Limb (tissue), 2 donors: ENCODE measurements at regions not wholly inside any gene's neighbourhood (a gene's known extent, or its start where the extent isn't known, plus 50 kb on each side); places are given as distances from the start of the nearest gene placed in this dataset.

Source experiments
- DNase-seq, 2 donors: peaks; one replicate each; pipeline ENCODE4 v3.0.0-alpha.2; 2016; ENCODE audit errors: extremely low spot score in 2 of 2

DNA sequence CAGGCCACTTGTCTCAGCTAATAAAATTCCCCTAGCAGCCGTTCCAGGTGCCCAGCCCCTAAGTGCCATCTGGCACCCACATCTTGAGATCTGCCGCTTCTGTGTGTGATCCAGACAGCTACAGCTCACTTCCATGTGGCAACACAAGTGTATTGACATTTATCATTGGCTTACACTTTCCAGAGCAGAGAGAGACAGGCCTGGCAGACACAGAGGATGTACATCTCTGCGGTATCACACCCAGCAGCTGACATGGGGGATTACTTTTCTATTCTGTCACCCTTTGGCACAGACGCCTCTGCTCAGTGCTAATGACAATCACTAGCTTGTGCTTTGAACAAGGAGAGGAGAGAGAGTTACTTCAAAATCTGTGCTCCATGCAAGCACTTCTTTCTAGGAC, 195.9 kb downstream of the KDR start:
- no peak for DNase-seq

DNA sequence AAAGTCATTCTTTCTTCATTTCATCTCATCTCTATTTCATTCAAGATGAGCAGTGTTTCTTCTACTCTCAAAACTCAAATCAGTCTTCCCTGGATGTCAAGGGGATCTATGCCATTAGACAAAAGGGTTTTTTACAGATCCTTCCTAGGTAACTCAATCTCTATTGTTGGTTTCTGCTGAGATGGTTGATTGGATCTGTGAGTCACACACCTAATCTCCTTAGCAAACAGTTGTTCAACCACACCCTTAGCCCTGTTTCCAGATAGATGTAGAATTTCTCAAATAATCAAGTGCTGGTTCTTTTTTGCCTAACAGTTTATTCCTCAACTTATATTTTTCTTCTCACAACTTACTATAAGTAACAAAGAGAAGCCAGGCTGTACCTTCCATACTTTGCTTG, 200.5 kb downstream of the KDR start:
- DNase-seq: no peak

- DNase-seq: no peak
Measured at GRCh38 chr4:54915276-54915675, 210.1 kb downstream of the KDR start.

- DNase-seq: no peak
Measured at GRCh38 chr4:54914781-54915180, 210.6 kb downstream of the KDR start.

DNA sequence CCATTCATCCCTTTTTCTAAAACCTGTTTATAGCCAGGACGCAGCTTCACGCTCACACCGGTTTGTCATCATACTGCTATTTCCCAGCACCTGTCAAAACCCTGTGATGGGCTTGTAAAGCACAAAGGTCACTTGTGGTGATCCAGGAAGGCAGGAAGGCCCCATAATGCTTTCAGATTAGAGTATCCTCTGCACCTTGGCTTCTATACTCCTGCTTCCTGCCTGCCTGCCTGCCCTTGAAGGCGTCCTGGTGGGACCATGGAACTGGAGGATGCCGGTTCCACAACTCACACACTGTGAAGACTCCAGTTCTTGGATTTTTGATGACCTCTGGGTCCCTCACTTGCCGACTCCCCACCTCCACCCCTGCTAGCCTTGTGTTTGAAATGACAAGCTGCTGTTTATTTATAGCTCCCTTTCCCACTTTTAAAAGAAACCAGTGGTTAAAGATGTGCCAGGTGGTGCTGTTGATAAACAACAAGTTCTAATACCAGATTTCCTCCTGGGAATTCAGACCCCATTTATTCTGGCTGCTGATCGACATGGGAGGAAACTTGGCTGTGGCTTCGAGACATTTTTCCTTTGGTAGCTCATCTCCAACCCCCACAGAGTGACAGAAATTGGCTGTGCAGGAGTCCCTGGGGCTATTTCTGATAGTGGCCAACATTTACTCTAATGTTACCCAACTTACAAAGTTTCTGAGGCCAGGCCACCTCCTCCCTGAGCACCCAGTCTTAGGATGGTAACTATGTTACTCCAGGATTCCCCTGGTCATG, 211.5 kb downstream of the KDR start:
- DNase-seq: no peak

DNA sequence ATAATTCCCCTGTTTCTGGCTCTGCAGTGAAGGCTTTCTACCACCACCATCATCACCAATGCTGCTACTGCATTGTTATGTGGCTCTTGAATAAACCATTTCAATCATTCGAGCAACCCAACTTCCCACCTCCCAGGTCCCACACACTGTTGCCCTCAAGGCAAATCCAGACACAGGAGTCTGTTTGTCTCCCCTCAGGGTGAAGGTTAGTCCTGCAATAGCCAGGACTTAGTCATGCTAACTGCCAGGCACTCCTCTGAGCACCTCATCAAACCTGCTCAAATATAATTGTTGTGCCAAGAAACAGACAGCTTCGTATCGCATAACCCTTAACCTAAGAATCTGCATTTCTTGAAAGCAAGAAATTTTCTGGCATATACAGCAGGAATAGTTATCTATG, 213.2 kb downstream of the KDR start:
- no peak for DNase-seq

GRCh38 chr4:54909961-54910360, 215.4 kb downstream of the KDR start:
- no peak for DNase-seq

- no peak for DNase-seq
Measured at GRCh38 chr4:54908763-54909162, 216.6 kb downstream of the KDR start.

GRCh38 chr4:54904953-54905352, 220.4 kb downstream of the KDR start:
- DNase-seq: no peak

DNA sequence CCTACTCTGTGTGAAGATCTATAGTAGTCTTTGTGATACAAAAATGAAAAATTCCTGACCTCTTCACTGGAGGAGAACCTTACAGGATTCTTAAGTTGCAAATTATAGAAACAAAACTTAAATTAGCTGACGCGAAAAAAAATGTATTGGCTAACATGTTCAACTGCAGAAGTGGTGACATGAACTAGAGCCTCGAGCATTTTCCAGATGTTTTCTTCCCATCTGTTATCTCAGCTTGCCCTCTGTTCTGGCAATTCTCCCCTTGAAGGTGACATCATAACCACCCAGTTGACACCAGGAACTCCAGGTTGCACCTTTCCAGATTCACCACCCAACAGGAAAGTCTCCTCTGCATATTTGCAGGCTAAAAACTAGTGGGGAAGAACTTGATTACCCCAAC, 222.4 kb downstream of the KDR start:
- DNase-seq: no peak

DNA sequence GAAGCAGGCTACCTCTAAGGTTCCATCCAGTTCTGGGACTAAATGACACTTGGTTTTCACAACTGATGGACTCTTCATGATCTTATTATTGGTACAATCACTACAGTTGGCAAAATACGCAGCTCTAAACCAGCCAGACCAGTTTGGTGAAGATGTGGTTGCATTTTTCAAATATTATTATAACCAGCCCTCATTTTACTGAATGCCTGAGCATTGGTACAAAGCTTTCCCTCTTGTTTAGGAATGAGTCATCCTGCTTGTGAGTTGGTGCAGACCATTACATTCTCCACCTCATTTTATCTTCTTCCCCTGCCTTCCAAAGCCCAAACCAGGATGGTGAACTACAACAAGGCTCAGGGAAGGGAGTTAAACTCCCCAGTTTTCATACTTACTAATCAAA, 223.1 kb downstream of the KDR start:
- no peak for DNase-seq

DNA sequence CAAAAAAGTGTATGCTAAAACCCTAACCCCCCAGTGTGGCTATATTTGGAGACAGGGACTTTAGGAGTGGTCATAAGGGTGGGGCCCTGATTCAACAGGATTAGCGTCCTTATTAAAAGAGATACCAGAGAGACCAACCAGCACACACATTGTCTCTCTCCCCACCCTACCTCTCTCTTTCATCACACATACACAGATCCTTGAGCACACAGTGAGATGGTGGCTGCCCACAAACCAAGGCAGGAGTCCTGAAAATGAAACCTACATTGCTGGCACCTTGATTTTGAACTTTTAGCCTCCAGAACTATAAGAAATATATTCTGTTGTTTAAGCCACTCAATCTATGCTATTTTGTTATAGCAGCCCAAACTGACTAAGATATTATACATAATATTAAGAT, 224.2 kb downstream of the KDR start:
- DNase-seq: no peak

DNA sequence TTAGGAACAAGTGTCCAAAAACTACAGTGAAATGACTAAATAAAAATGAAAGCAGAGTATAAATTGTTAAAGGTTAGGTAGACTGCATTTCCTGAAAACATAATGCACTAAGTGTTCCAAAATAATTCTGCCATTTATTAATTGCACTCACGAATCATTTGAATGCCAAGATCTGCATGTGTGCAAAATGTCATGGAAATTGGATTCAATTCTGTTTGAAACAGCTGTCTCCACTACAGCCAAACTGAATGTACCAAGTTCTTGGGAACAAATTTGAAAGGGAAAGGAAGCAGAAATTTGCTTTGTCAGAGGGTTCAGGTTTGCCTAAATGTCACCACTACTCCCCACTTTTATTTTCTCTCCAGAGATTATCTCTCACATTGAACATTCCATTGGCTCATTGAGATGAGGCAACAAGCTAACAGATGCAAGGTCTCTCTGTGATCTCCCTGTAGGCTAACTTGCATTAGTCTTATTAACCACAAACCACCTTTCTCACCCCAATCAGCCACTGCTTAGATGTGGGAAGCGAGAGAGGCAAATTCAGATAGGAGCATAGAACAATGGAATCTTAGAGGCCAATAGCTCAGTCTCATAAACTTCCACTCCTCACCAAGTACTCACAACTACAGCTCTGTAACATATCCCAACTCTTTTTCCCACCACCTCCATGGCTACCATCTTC, 226.6 kb downstream of the KDR start:
- no peak for DNase-seq

DNA sequence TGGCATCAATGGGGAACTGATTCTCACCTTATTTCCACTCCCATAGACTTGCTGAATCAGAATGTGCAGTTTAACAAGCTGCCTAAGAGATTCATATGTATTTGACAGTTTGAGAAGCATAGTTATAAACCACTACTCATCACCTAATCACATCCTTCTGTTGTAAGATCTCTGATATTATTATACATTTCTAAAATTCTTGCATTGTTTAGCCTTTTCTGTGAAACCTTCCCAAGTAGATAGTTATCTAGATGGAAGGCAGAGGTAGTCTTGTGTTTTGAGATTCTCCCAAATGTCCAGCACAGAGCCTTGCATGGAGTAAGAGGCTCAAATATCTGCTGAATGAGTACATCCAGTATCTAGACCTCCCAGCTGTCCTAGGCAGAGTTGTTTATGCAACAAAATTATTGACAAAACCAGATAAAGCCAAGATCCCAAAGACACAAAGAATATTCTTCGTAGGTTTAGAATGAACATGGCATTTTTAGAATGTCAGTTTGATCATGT, 227.3 kb downstream of the KDR start:
- no peak for DNase-seq

GRCh38 chr4:54897590-54897989, 227.8 kb downstream of the KDR start:
- DNase-seq: no peak

- DNase-seq: no peak
Measured at GRCh38 chr4:54882616-54883015, 224.9 kb downstream of the KIT start.

DNA sequence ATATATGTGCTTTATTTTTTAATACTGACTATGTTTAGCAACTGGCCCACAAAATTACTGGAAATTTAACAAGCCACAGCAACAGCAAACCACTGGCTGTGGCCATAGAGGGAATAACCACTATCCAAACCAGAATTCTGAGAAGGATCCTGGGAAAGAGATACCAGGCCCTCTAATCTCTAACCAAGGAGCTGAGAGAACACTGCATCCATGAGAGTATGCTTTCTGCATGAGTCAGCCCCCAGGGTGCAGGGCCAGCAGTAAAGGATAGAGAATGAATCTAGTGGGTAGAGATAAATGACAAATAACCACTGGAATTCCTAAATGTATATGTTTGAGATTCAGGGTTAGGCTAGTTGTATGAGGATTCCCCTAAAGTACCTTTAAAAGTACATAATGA, 221.8 kb downstream of the KIT start:
- DNase-seq: no peak

DNA sequence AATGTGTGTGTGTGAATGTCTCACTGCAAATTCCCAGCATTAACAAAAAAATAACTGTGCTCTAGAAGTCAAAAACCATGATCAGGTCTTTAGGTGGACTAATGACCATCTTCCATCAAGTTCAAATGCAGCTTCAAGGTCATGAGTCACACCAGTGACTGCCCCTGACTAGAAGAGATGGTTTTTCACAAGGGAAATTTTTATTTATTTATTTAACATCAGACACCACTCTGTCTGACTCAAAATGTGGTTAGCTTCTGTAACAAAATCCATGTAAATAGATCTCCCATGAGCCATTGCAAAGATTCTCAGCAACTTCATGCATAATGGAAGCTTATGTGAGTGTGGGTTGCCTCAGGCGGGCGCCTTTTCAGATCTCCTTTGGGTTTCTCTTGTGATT, 219.2 kb downstream of the KIT start:
- DNase-seq: no peak

GRCh38 chr4:54872261-54872660, 214.5 kb downstream of the KIT start:
- DNase-seq: no peak

DNA sequence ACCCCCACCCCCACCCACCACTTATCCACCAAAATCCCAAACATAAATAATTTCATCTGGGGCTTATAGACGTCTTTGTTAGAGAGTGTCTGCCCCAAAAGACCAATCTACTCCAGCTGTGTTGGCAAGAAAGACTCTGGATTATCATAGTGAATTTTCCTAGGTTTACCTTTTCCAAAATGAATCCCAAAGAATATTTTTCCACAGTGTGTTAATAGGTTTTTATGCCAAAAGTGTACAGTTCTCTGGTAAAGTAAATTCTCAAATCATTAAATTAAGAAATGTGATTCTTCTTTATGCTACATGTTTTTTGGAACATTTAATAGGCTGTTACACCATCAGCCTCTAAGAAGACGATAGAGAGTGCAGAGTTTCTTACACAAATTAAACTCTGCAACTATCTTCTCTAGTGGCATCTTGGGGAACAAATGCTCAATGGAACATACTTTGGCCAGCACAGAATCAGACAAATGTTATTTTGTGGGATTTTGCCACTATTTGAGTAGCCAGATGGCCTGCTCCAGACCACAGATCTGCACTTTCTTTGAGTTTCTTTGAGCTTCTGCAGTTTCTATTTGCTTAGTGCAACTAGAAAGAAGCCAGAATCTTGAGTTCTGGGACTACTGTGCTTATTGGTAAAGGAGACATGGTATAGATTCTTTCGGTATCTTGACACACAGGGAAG, 206.0 kb downstream of the KIT start:
- peak in 1 of 2 donors; percentile 8 for DNase-seq

DNA sequence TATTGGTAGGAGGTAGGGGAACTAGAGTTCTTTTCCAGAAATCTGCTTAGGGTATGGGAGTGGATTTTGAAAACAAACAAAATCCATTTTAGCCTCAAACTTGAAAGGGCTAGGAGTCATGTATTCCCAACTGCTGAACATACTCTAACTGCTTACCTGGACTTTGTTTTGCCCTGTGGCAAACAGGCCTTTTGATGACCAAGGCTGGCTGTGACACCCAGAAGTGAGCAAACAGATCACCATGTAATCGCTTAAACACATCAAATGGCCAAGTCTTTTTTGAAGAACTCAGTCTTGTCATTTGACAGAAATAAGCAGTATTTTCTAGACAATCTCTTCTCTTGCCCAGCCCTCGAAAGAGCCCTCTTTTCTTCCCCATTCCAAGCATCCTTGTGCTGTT, 203.4 kb downstream of the KIT start:
- no peak for DNase-seq

- no peak for DNase-seq
Measured at GRCh38 chr4:54855191-54855854, 197.6 kb downstream of the KIT start.
